ENCODE measurements at regions not wholly inside any gene's neighbourhood (a gene's known extent, or its start where the extent isn't known, plus 50 kb on each side); places are given as distances from the start of the nearest gene placed in this dataset.

- DNase-seq (ENCODE audit: low read depth) = no peak
- TF ChIP-seq, protein P1, sequence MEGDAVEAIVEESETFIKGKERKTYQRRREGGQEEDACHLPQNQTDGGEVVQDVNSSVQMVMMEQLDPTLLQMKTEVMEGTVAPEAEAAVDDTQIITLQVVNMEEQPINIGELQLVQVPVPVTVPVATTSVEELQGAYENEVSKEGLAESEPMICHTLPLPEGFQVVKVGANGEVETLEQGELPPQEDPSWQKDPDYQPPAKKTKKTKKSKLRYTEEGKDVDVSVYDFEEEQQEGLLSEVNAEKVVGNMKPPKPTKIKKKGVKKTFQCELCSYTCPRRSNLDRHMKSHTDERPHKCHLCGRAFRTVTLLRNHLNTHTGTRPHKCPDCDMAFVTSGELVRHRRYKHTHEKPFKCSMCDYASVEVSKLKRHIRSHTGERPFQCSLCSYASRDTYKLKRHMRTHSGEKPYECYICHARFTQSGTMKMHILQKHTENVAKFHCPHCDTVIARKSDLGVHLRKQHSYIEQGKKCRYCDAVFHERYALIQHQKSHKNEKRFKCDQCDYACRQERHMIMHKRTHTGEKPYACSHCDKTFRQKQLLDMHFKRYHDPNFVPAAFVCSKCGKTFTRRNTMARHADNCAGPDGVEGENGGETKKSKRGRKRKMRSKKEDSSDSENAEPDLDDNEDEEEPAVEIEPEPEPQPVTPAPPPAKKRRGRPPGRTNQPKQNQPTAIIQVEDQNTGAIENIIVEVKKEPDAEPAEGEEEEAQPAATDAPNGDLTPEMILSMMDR (IDR thresholded peaks at IDR 0.05; ENCODE audit: control insufficient read depth, extremely low read depth, insufficient read depth) = no peak
- H3K4me3 ChIP-seq (ENCODE audit: low read depth, low read length) = no peak overlapping the region
Measured at GRCh38 chr17:72542317-72542716, 421.5 kb downstream of the SOX9 start.

DNA sequence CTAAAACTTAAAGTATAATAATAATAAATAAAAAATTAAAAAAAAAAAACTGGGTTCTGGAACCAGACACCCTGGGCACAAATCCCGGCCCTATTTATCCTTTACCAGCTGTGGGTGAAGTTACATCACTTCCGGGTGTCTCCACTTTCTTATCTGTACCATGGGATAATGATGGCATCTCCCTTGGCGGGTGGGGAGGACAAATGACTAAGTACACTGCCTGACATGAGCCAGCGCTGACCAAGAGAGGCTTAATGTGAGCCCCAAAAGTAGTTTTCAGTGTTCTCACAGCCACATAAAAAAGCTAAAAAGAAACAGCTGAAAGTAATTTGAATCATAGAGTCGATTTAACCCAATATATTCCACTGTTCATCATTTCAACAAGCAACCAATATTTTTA, 424.9 kb downstream of the SOX9 start:
- no peak overlapping the region for H3K4me3 ChIP-seq (ENCODE audit: low read depth, low read length)
- no peak for DNase-seq (ENCODE audit: low read depth)
- TF ChIP-seq, protein P1 (IDR thresholded peaks at IDR 0.05; ENCODE audit: control insufficient read depth, extremely low read depth, insufficient read depth) = no peak

- no peak overlapping the region for H3K4me3 ChIP-seq (ENCODE audit: low read depth, low read length)
- TF ChIP-seq, protein P1 (IDR thresholded peaks at IDR 0.05; ENCODE audit: control insufficient read depth, extremely low read depth, insufficient read depth) = no peak
- no peak for DNase-seq (ENCODE audit: low read depth)
Measured at GRCh38 chr17:72553051-72553755, 432.4 kb downstream of the SOX9 start.

GRCh38 chr17:72554508-72554907, 433.7 kb downstream of the SOX9 start:
- no peak overlapping the region for H3K4me3 ChIP-seq (ENCODE audit: low read depth, low read length)
- no peak for DNase-seq (ENCODE audit: low read depth)
- TF ChIP-seq, protein P1 (IDR thresholded peaks at IDR 0.05; ENCODE audit: control insufficient read depth, extremely low read depth, insufficient read depth) = no peak

- no peak for DNase-seq (ENCODE audit: low read depth)
- no peak overlapping the region for H3K4me3 ChIP-seq (ENCODE audit: low read depth, low read length)
- TF ChIP-seq, protein P1 (IDR thresholded peaks at IDR 0.05; ENCODE audit: control insufficient read depth, extremely low read depth, insufficient read depth) = no peak
Measured at GRCh38 chr17:72555052-72555451, 434.2 kb downstream of the SOX9 start.

DNA sequence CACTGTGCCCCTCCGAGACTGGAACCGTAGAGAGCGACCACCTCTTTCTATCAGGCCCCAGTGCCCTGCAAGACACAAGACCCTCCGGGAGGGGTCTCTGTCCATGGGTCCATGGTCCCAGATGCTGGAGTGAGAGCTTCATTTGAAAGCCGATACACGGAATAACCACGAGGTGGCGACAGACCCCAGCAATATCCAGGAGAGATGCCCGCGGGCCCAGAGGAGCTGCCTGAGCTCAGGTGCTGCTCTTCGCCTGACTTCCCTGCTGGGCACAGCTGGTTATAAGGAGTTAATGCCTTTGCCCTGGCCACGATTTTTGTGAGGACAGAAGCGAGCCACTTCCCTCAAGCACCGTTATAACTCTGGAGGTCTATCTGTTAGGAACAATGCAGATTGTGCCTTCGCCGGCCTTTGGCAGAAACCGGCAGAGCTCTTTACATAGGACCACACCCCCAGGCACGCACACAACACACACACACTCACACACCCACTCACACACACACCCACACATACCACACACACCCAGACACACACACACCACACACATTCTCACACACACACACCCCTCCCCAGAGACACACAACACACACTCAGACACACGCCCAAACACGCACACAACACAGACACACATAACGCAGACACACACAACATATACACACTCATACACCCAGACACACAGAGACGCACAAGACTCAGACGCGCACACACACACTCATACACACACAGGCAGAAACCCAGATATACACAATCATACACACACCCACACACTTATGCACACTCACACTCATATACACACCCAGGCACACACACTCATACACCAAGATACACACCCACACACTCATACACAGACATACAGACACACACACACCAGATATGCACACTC, 436.4 kb downstream of the SOX9 start:
- DNase-seq (ENCODE audit: low read depth) = peak; percentile 25

More for the DNA sequence above, 436.4 kb downstream of the SOX9 start:
- TF ChIP-seq, protein P1 (IDR thresholded peaks at IDR 0.05; ENCODE audit: control insufficient read depth, extremely low read depth, insufficient read depth) = peak; percentile 87
- no peak overlapping the region for H3K4me3 ChIP-seq (ENCODE audit: low read depth, low read length)

All from LNCaP clone FGC (cell line).